TTC549 (cell line): ENCODE measurements at regions not wholly inside any gene's neighbourhood (a gene's known extent, or its start where the extent isn't known, plus 50 kb on each side); places are given as distances from the start of the nearest gene placed in this dataset.

Experiments used
- FAIRE-seq: peaks from 2 replicates; lab custom pipeline; 2012; peaks lifted over from hg19 to GRCh38; lab: Jason Lieb, UNC

GRCh38 chr6:147716434-147716833 lies 207.9 kb downstream of the SAMD5 start:
- FAIRE-seq: no peak

DNA sequence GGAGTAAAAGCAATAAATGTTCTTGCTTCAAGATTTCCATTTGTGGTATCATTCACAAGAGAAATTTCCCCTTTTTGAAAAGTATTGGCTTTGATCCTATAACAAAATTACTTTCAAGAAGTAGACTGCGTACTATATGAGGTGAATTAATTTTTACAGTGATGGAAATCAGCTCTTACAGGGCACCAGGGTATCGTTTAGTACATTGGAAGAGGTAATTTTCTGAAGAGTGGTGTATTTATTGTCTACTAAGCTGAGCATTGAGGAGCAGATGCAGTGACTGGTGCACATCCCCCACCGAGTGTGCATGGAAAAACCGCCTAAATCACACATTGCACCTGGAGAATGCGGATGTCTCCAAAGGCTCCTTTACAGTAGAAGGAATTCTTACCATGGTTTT lies 209.5 kb downstream of the SAMD5 start:
- no peak for FAIRE-seq

DNA sequence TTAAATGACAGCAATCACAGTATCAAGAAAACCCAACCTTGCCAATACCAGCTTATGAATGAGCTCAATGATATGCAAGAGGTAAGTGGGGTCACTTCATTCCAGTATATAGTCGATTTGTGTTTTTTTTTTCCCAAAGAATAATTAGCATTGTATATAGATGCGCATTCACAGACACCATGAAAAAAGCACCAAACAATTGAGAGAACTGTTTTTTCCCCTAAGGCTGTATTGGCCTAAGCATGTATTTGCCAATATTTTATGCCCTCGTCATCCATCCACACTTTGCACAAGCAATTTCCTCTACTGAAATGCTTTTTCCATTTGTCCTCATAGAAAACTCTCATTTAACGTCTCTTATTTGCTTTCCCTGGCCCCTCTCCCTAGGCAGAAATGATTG lies 213.7 kb downstream of the SAMD5 start:
- no peak for FAIRE-seq

DNA sequence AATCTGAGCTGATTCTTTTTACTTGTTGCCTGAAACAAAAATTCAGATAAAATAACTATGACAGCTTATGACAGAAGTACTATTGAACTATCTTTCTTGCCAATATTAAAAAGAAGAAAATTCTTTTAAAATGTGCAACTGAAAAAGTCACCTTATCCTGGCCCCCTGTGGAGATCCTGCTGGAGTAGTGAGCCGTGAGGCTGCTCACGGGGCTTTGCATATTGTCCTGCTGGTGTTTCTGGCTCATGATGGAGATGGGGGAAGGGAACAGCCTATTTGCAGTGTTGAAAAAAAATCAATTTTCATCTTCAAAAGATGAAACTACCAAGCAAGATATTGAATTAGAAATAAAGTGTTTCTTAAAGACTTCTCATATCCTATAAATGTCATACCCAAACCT lies 216.0 kb downstream of the SAMD5 start:
- no peak for FAIRE-seq

DNA sequence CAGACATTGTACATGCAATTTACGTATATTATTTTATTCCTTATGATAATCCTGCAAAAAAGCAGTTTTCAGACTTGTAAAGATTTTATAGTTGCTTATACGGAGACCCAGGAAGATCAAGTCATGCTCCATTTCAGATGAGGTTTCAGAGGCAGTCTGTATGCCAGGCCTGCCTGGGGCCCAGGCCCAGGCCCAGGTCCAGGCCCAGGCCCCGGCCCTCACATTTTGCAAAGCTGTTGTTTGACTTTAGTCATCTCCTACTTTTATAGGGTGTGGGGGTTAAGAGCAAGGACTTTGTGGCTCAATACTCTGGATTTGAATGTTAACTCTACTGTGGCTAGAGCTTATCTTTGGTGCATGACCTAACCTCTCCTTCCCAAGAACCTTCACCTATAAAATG lies 217.9 kb downstream of the SAMD5 start:
- FAIRE-seq: no peak

DNA sequence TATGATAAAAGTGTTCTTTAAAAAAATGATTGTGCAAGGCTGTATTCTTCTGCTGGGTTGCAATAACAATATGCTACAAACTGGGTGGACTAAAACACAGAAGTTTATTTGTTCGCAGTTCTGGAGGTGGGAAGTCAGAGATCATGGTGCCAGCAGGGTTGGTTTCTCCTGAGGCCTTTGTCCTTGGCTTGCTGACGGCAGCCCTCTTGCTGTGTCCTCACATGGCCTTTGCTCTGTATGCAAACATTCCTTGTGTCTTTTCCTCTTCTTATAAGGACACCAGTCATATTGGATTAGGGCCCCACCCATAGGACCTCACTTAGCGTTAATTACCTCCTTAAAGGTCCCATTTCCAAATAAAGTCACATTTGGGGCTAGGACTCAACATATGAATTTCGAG lies 220.4 kb downstream of the SAMD5 start:
- no peak for FAIRE-seq

DNA sequence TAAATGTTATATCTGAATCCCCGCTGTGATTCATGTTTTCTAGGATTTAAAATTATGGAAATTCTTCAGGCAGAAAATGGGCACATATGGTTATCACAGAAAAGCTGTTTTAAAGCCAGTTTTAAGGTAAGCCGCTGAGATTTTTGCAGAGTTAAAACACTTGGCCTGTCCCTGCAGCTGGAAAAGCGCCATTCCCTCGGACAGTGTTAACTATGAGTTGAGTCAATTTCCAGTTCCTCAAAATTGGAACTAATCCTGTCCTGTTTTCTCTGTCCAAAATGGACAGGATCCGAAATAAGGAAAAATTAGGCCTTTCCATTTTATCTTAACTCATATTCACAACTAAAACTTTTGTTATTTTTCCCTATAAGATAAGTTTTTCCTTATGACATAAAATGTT lies 225.2 kb downstream of the SAMD5 start:
- FAIRE-seq: no peak

- no peak for FAIRE-seq
Measured at GRCh38 chr6:147734151-147734550, 225.7 kb downstream of the SAMD5 start.

DNA sequence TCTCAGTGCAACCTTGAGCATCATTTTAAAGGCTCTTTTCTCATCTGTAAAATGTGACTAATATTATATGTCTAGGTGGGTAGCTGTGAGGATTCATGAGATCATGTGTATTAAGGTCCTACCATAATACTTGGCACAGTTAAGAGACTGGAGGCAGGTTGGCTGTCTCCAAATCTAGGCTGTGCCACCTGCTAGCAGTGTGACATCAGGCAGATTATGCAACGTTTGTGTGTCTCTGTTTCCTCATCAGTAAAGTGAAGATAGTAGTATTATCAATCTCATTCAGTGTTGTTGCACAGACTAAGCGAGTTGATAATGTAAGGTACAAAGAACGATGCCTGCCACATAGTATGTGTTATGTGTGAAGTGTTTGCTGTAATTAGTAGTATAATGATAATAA lies 227.4 kb downstream of the SAMD5 start:
- no peak for FAIRE-seq

DNA sequence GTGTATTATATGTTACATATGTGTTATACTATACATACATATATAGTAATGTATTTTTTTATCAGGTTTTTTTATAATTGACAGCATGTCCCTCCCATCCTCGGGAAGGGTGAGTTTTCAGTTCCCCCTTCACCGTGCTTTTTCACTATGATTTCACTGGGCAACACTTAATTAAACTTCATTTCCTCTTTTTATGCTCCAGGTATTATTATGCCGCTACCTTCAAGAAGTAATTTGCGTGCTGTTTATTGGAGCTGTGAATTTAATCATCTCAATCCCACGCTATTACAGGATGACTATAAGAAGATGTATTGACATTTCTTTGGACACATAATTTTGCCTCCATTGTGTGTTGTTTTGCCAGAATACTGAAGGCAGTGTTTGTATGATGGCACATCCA lies 228.6 kb downstream of the SAMD5 start:
- FAIRE-seq: no peak

GRCh38 chr6:147738099-147738498 lies 229.6 kb downstream of the SAMD5 start:
- FAIRE-seq: no peak

- no peak for FAIRE-seq
Measured at GRCh38 chr6:147738516-147739162, 230.1 kb downstream of the SAMD5 start.

- no peak for FAIRE-seq
Measured at GRCh38 chr6:147740326-147740725, 231.8 kb downstream of the SAMD5 start.

- no peak for FAIRE-seq
Measured at GRCh38 chr6:147740916-147741315, 232.4 kb downstream of the SAMD5 start.

DNA sequence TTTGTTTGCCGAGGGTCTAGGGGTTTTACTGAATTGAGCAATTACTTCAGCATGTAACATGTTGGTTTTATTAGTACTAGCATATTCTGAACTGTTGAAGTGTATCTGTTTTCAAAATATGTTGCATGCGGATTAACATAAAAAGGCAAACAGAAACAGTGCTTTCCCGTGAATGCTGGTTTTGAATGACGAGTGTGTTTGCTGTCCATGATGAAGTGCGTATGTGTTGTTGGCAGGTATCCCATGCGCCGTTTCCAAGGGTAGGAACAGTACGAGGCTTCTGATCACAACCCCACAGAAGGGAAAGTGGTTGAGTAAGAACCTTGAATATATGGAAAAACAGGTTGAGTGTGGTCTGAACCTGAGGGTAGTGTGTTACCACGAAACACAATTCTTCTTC lies 232.9 kb downstream of the SAMD5 start:
- no peak for FAIRE-seq

DNA sequence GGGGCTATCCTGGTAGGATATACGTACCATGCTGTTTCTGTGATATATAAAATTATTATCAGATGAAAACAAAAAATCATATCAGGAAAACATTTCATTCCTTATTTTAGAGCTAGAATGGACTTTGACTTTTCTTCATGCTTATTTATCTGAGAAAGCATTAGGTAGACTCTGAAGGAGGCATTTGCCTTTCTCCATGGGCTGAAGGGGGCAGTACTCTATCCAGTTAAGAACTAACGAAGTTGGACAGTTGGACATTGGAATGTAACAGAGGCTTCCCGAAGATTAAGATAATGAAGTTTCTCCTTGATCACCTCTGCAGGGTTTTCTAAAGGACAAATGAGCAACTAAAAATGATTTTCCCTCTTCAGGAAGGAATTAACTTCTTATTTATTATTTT lies 233.9 kb downstream of the SAMD5 start:
- no peak for FAIRE-seq

- FAIRE-seq: no peak
Measured at GRCh38 chr6:147744012-147744411, 235.5 kb downstream of the SAMD5 start.

GRCh38 chr6:147749331-147749730 lies 240.8 kb downstream of the SAMD5 start:
- no peak for FAIRE-seq

- no peak for FAIRE-seq
Measured at GRCh38 chr6:147750413-147750812, 241.9 kb downstream of the SAMD5 start.

GRCh38 chr6:147751232-147751631 lies 242.7 kb downstream of the SAMD5 start:
- FAIRE-seq: no peak

- FAIRE-seq: no peak
Measured at GRCh38 chr6:147752689-147753403, 244.4 kb downstream of the SAMD5 start.

DNA sequence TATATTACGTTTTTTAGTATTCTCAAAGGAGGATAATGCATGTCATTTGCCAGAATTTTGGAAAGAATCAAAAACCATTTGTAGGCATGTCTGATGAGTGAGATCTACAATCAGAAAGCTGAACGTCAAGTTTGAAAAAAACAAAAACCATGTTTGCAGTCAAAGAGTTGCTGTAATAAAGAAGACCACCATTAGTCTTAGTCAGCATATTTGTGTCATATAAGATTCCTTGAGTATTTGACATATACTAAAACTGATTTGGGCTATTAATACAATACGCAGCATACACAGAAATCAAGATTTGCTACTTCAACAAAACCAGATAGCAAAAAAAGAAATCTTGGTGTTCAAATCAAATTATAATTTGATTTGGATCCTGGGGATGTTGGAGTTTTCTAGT lies 247.5 kb downstream of the SAMD5 start:
- no peak for FAIRE-seq

DNA sequence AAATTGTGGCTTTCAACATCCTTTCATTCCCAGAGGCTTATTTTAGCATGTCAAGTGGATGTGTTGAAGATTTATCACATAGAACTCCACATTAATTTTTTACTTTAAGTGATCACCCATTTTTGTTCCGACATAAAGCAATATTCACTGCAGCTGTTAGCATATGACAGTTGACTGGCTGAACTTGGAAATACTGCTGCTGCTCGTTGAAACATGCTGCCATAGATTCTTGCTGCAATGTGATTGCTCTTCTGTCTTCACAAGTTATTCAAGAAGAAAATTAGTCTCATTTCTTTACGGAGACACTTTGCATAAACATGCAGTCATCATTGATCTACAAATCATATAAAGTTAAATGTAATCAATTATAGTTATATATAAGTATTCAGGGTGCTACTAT lies 248.4 kb downstream of the SAMD5 start:
- FAIRE-seq: no peak

DNA sequence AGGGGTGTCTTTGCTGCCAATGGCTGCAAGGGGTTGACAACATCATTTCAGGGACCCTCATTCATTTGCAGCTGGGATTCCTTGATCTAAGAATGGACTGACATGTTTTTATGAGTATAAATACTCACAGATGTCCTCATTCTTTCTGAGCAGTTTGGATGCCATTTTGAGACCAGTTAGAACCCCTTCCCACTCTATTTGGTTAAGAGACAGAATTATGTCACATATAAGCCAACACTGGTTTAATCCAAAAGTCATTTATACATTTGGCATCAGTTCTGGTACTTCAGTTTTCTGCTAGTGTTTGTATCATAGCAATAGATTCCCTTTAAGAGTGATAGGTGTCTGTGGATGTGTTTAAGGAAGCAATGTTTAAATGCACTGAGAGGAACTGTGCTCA lies 248.8 kb downstream of the SAMD5 start:
- FAIRE-seq: no peak
